Trophoblast cell (in vitro differentiated cells and primary cell): ENCODE measurements at regions not wholly inside any gene's neighbourhood (a gene's known extent, or its start where the extent isn't known, plus 50 kb on each side); places are given as distances from the start of the nearest gene placed in this dataset.
A peak's percentile ranks its signal among the peaks of the same experiment; 100 is the strongest.

Experiments used
- DNase-seq, 2 donors: peaks; one replicate each; pipeline ENCODE4 v3.0.0-alpha.2; 2016
- H2AFZ ChIP-seq: 2 replicates; pipeline ENCODE4 v1.6.1; 2013; ENCODE audit warnings: low read length, moderate library complexity, mild to moderate bottlenecking; ENCODE audit not compliant: insufficient read depth, poor library complexity
- H2AK5ac ChIP-seq: 2 replicates; pipeline ENCODE4 v1.6.1; 2013; ENCODE audit warnings: mild to moderate bottlenecking, low read length
- H2BK120ac ChIP-seq: 2 replicates; pipeline ENCODE4 v1.6.1; 2013; ENCODE audit warnings: low read length, mild to moderate bottlenecking, moderate library complexity; ENCODE audit not compliant: insufficient read depth, poor library complexity
- H2BK12ac ChIP-seq: 2 replicates; pipeline ENCODE4 v1.6.1; 2013; ENCODE audit warnings: mild to moderate bottlenecking, low read length, moderate library complexity
- H2BK5ac ChIP-seq: 2 replicates; pipeline ENCODE4 v1.6.1; 2013; ENCODE audit warnings: low read length, low read depth, moderate library complexity, mild to moderate bottlenecking; ENCODE audit not compliant: poor library complexity
- H3K14ac ChIP-seq: 2 replicates; pipeline ENCODE4 v1.6.1; 2013; ENCODE audit warnings: mild to moderate bottlenecking, low read length
- H3K18ac ChIP-seq: 2 replicates; pipeline ENCODE4 v1.6.1; 2013; ENCODE audit warnings: mild to moderate bottlenecking, low read length
- H3K23ac ChIP-seq: 2 replicates; pipeline ENCODE4 v1.6.1; 2013; ENCODE audit warnings: low read length
- H3K27ac ChIP-seq: 2 replicates; pipeline ENCODE4 v1.5.1; 2013; ENCODE audit warnings: low read depth, mild to moderate bottlenecking, inconsistent platforms, low read length, moderate library complexity
- H3K27me3 ChIP-seq: 2 replicates; pipeline ENCODE4 v1.6.1; 2013; ENCODE audit warnings: inconsistent platforms, mild to moderate bottlenecking, low read length, moderate library complexity; ENCODE audit not compliant: insufficient read depth
- H3K36me3 ChIP-seq, 2 experiments: 1 replicate in 1 of 2; 2 replicates in 1 of 2; pipeline ENCODE4 v1.6.1; 2013; ENCODE audit warnings: low read length in 2 of 2, mild to moderate bottlenecking in 2 of 2, moderate library complexity in 1 of 2; ENCODE audit not compliant: insufficient read depth in 2 of 2, control insufficient read depth in 1 of 2
- H3K4ac ChIP-seq: 2 replicates; pipeline ENCODE4 v1.6.1; 2013; ENCODE audit warnings: low read depth, mild to moderate bottlenecking, low read length, moderate library complexity
- H3K4me1 ChIP-seq, 2 experiments: 1 replicate in 1 of 2; 2 replicates in 1 of 2; pipeline ENCODE4 v1.6.1; 2013; ENCODE audit warnings: low read length in 2 of 2, mild to moderate bottlenecking in 2 of 2, moderate library complexity in 1 of 2; ENCODE audit not compliant: insufficient read depth in 2 of 2, control insufficient read depth in 1 of 2
- H3K4me2 ChIP-seq: 2 replicates; pipeline ENCODE4 v1.6.1; 2013; ENCODE audit warnings: inconsistent platforms, mild to moderate bottlenecking, low read length, moderate library complexity
- H3K4me3 ChIP-seq: 2 replicates; pipeline ENCODE4 v1.5.1; 2013; ENCODE audit warnings: mild to moderate bottlenecking, low read depth, low read length, inconsistent platforms
- H3K79me1 ChIP-seq: one replicate; pipeline ENCODE4 v1.6.1; 2013; ENCODE audit warnings: low read length
- H3K79me2 ChIP-seq: 2 replicates; pipeline ENCODE4 v1.6.1; 2013; ENCODE audit warnings: low read length, mild to moderate bottlenecking; ENCODE audit not compliant: control insufficient read depth, insufficient read depth, poor library complexity
- H3K9ac ChIP-seq: 2 replicates; pipeline ENCODE4 v1.6.1; 2013; ENCODE audit warnings: mild to moderate bottlenecking, low read length
- H3K9me3 ChIP-seq: 2 replicates; pipeline ENCODE4 v1.6.1; 2013; ENCODE audit warnings: low read depth, mild to moderate bottlenecking, control low read depth, inconsistent platforms, low read length; ENCODE audit not compliant: insufficient read depth
- H4K12ac ChIP-seq: 2 replicates; pipeline ENCODE4 v1.6.1; 2013; ENCODE audit warnings: low read depth, mild to moderate bottlenecking, low read length, moderate library complexity
- H4K8ac ChIP-seq: 2 replicates; pipeline ENCODE4 v1.6.1; 2013; ENCODE audit warnings: low read depth, mild to moderate bottlenecking, low read length, moderate library complexity
- H4K91ac ChIP-seq: one replicate; pipeline ENCODE4 v1.6.1; 2013; ENCODE audit warnings: low read depth, mild to moderate bottlenecking, low read length, moderate library complexity
- WGBS: extraction: QIAGEN DNeasy Blood & Tissue Kit; methylation state at CpG from one replicate; pipeline ENCODE4 v1.1.7; 2013; ENCODE audit warnings: missing lambda C conversion rate; ENCODE audit not compliant: insufficient read length, insufficient coverage; ENCODE audit errors: extremely low coverage; 5-methylcytosine and 5-hydroxymethylcytosine counted together

- no peak overlapping the region for H3K18ac ChIP-seq
- no peaks in the 10 kb centered on the region for H3K9me3 ChIP-seq
- no peak overlapping the region for H3K9ac ChIP-seq
- H3K79me2 ChIP-seq: no peaks in the 10 kb centered on the region
- H2AK5ac ChIP-seq: no peak overlapping the region
- no peaks in the 10 kb centered on the region for H3K27me3 ChIP-seq
- no peak overlapping the region for H2BK5ac ChIP-seq
- H4K12ac ChIP-seq: no peak overlapping the region
- no peak overlapping the region for H3K4ac ChIP-seq
- H3K14ac ChIP-seq: no peak overlapping the region
- H3K79me1 ChIP-seq: no peaks in the 10 kb centered on the region
- no peak overlapping the region for H3K27ac ChIP-seq
- DNase-seq: no peak
- no peak overlapping the region for H2AFZ ChIP-seq
- no peak overlapping the region for H3K4me3 ChIP-seq
- no peaks in the 10 kb centered on the region for H3K36me3 ChIP-seq
- no CpG with 5 or more reads among the region's 1 CpG for WGBS
- no peak overlapping the region for H2BK120ac ChIP-seq
- H4K8ac ChIP-seq: no peak overlapping the region
- H2BK12ac ChIP-seq: no peak overlapping the region
- H3K4me2 ChIP-seq: no peak overlapping the region
- H3K23ac ChIP-seq: no peak overlapping the region
- no peaks in the 10 kb centered on the region for H3K4me1 ChIP-seq
- H4K91ac ChIP-seq: no peak overlapping the region
Measured at GRCh38 chr7:84339306-84339705, 144.7 kb upstream of the SEMA3A start.

- H2AK5ac ChIP-seq: no peak overlapping the region
- no peaks in the 10 kb centered on the region for H3K27me3 ChIP-seq
- no peaks in the 10 kb centered on the region for H3K9me3 ChIP-seq
- no peaks in the 10 kb centered on the region for H3K79me1 ChIP-seq
- no peak overlapping the region for H3K4me2 ChIP-seq
- H2AFZ ChIP-seq: no peak overlapping the region
- no CpG with 5 or more reads among the region's 2 CpGs for WGBS
- no peak overlapping the region for H3K4me3 ChIP-seq
- no peak overlapping the region for H2BK12ac ChIP-seq
- no peaks in the 10 kb centered on the region for H3K79me2 ChIP-seq
- no peak overlapping the region for H4K91ac ChIP-seq
- no peaks in the 10 kb centered on the region for H3K36me3 ChIP-seq
- no peak overlapping the region for H3K9ac ChIP-seq
- no peak overlapping the region for H4K12ac ChIP-seq
- no peak overlapping the region for H3K18ac ChIP-seq
- DNase-seq: no peak
- H4K8ac ChIP-seq: no peak overlapping the region
- no peaks in the 10 kb centered on the region for H3K4me1 ChIP-seq
- no peak overlapping the region for H3K27ac ChIP-seq
- no peak overlapping the region for H2BK5ac ChIP-seq
- H3K4ac ChIP-seq: no peak overlapping the region
- H3K23ac ChIP-seq: no peak overlapping the region
- H2BK120ac ChIP-seq: no peak overlapping the region
- no peak overlapping the region for H3K14ac ChIP-seq
Measured at GRCh38 chr7:84337429-84337828, 142.8 kb upstream of the SEMA3A start.

GRCh38 chr7:84336766-84337165 is 142.2 kb upstream of the SEMA3A start:
- DNase-seq: no peak
- H3K4me3 ChIP-seq: no peak overlapping the region
- no peak overlapping the region for H3K23ac ChIP-seq
- no peak overlapping the region for H2AFZ ChIP-seq
- no peak overlapping the region for H4K91ac ChIP-seq
- H4K12ac ChIP-seq: no peak overlapping the region
- H2BK120ac ChIP-seq: no peak overlapping the region
- H2BK5ac ChIP-seq: no peak overlapping the region
- no peaks in the 10 kb centered on the region for H3K9me3 ChIP-seq
- H2BK12ac ChIP-seq: no peak overlapping the region
- H3K79me1 ChIP-seq: no peaks in the 10 kb centered on the region
- WGBS: no CpG with 5 or more reads among the region's 1 CpG
- no peak overlapping the region for H3K18ac ChIP-seq
- no peak overlapping the region for H3K4me2 ChIP-seq
- no peaks in the 10 kb centered on the region for H3K36me3 ChIP-seq
- no peaks in the 10 kb centered on the region for H3K27me3 ChIP-seq
- H3K4me1 ChIP-seq: no peaks in the 10 kb centered on the region
- H3K9ac ChIP-seq: no peak overlapping the region
- H3K4ac ChIP-seq: no peak overlapping the region
- no peak overlapping the region for H3K14ac ChIP-seq
- H3K79me2 ChIP-seq: no peaks in the 10 kb centered on the region
- H2AK5ac ChIP-seq: no peak overlapping the region
- H3K27ac ChIP-seq: no peak overlapping the region
- no peak overlapping the region for H4K8ac ChIP-seq

- H2BK5ac ChIP-seq: no peak overlapping the region
- H3K14ac ChIP-seq: no peak overlapping the region
- no peaks in the 10 kb centered on the region for H3K79me1 ChIP-seq
- no peak overlapping the region for H3K23ac ChIP-seq
- no peaks in the 10 kb centered on the region for H3K36me3 ChIP-seq
- H2AFZ ChIP-seq: no peak overlapping the region
- H3K9me3 ChIP-seq: no peaks in the 10 kb centered on the region
- peak; percentile 54 to 90 for DNase-seq
- no peaks in the 10 kb centered on the region for H3K4me1 ChIP-seq
- no peak overlapping the region for H4K12ac ChIP-seq
- no peak overlapping the region for H4K91ac ChIP-seq
- no CpG with 5 or more reads among the region's 2 CpGs for WGBS
- H2BK12ac ChIP-seq: no peak overlapping the region
- H3K4me2 ChIP-seq: no peak overlapping the region
- H3K4me3 ChIP-seq: no peak overlapping the region
- no peak overlapping the region for H3K27ac ChIP-seq
- H3K18ac ChIP-seq: no peak overlapping the region
- no peak overlapping the region for H2BK120ac ChIP-seq
- no peak overlapping the region for H2AK5ac ChIP-seq
- H3K79me2 ChIP-seq: no peaks in the 10 kb centered on the region
- no peak overlapping the region for H3K9ac ChIP-seq
- no peaks in the 10 kb centered on the region for H3K27me3 ChIP-seq
- no peak overlapping the region for H4K8ac ChIP-seq
- H3K4ac ChIP-seq: no peak overlapping the region
Measured at GRCh38 chr7:84336303-84336702, 141.7 kb upstream of the SEMA3A start.
